Stomach (tissue), 8 donors: ENCODE measurements at regions not wholly inside any gene's neighbourhood (a gene's known extent, or its start where the extent isn't known, plus 50 kb on each side); places are given as distances from the start of the nearest gene placed in this dataset.

Source experiments
- DNase-seq, 2 donors: peaks; one replicate each; pipeline versions ENCODE4 v3.0.0 to v3.0.0-alpha.2; 2013 to 2019
- H3K27ac ChIP-seq, 5 donors: fragments of 200-600 bp in 4 of 5; sonication (generic) in 4 of 5; one replicate each; pipeline ENCODE4 v1.5.1; 2013 to 2019; ENCODE audit warnings: mild to moderate bottlenecking in 1 of 5, moderate library complexity in 1 of 5
- H3K27me3 ChIP-seq, 3 donors: fragments of 200-600 bp; sonication (generic); one replicate each; pipeline ENCODE4 v1.5.1; 2017 to 2019; ENCODE audit warnings: mixed run types in 1 of 3
- H3K36me3 ChIP-seq, 4 donors: fragments of 200-600 bp; sonication (generic); 1 replicate in 3 of 4; 2 replicates in 1 of 4; pipeline ENCODE4 v1.5.1; 2016 to 2019
- H3K4me1 ChIP-seq, 4 donors: fragments of 200-600 bp; sonication (generic); one replicate each; pipeline ENCODE4 v1.5.1; 2016 to 2019
- H3K4me3 ChIP-seq, 4 donors: fragments of 200-600 bp; sonication (generic) in 3 of 4; one replicate each; pipeline ENCODE4 v1.5.1; 2016 to 2019; ENCODE audit warnings: mild to moderate bottlenecking in 1 of 4
- H3K9me3 ChIP-seq, 4 donors: fragments of 200-600 bp; sonication (generic); one replicate each; pipeline ENCODE4 v1.5.1; 2016 to 2019
- EP300 ChIP-seq: sonication (generic); formaldehyde crosslinking; IDR thresholded peaks from one replicate; pipeline ENCODE4 v1.6.1; 2017; ENCODE audit warnings: antibody characterized with exemption
- POLR2A ChIP-seq, 4 donors: fragments of 450-650 bp; IDR thresholded peaks; one replicate each; pipeline ENCODE4 v1.6.1; 2016; ENCODE audit warnings: antibody characterized with exemption in 4 of 4, control low read depth in 2 of 4, mild to moderate bottlenecking in 1 of 4, moderate library complexity in 1 of 4
- POLR2AphosphoS5 ChIP-seq, 3 donors: sonication (generic); formaldehyde crosslinking; IDR thresholded peaks; one replicate each; pipeline ENCODE4 v1.6.1; 2016; ENCODE audit warnings: antibody characterized with exemption in 3 of 3
- WGBS, 5 donors: extraction: QIAGEN DNeasy Blood & Tissue Kit in 3 of 5; methylation state at CpG; one replicate each; pipeline versions ENCODE4 v1.1.5 to v1.1.7; 2013 to 2018; 5-methylcytosine and 5-hydroxymethylcytosine counted together
- intact Hi-C: fragments of 100-400 bp; cut with DNase I; formaldehyde crosslinking; loops from one replicate; pipeline ENCODE4 v1.15.1; 2023; ENCODE audit warnings: low total_unique reads
- TF ChIP-seq, protein P1 (sequence below), 7 experiments: fragments of 450-650 bp in 4 of 7; fragments of 200-600 bp in 3 of 7; sonication (generic) in 3 of 7; IDR thresholded peaks; one replicate each; pipeline ENCODE4 v1.5.1; 2016 to 2019; ENCODE audit warnings: antibody characterized with exemption in 7 of 7, control low read depth in 2 of 7, mild to moderate bottlenecking in 1 of 7
- donor health status: healthy with polysubstance abuse.
- donor health status: Bipolar disorder and iron deficiency.
- donor health status: healthy.

GRCh38 chr18:22307528-22307927, 110.2 kb downstream of the CTAGE1 start:
- no peak for DNase-seq
- Histone ChIP-seq H3K4me3 (no peak overlapping the region), H3K4me1 (no peaks in the 10 kb centered on the region), H3K27ac (no peak overlapping the region), H3K36me3 (no peaks in the 10 kb centered on the region), H3K27me3 (peaks cover 0 to 10% (median 0%) of the 10 kb centered on the region in 3 donors), H3K9me3 (no peaks in the 10 kb centered on the region)
- TF ChIP-seq EP300 (no peak), POLR2AphosphoS5 (IDR thresholded peaks at IDR 0.05) (no peak)
- intact Hi-C loops = no loop called here
- WGBS, 5 donors = 41 to 66% (median 60%) methylated on average over 2 of the region's 2 CpGs

DNA sequence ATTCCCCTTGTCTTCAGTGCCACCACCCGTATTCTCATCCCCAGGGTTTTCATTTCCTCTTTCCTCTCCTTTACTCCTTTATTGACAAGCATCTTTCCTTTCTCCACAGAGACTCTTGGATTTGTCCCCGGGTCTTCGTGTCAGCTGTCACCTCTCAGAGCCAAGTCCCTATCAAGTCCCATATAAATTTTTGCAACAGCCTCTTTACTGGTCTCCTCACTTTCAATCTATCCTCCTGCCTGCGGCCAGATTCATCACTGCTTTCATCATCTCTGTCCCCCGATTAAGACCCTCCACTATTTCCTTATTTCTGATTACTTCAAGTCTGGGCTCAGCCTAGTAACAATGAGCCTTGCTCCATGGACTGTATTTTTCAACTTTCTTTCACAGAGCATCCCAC, 113.8 kb downstream of the CTAGE1 start:
- H3K27ac ChIP-seq = no peak overlapping the region
- TF ChIP-seq, protein P1, sequence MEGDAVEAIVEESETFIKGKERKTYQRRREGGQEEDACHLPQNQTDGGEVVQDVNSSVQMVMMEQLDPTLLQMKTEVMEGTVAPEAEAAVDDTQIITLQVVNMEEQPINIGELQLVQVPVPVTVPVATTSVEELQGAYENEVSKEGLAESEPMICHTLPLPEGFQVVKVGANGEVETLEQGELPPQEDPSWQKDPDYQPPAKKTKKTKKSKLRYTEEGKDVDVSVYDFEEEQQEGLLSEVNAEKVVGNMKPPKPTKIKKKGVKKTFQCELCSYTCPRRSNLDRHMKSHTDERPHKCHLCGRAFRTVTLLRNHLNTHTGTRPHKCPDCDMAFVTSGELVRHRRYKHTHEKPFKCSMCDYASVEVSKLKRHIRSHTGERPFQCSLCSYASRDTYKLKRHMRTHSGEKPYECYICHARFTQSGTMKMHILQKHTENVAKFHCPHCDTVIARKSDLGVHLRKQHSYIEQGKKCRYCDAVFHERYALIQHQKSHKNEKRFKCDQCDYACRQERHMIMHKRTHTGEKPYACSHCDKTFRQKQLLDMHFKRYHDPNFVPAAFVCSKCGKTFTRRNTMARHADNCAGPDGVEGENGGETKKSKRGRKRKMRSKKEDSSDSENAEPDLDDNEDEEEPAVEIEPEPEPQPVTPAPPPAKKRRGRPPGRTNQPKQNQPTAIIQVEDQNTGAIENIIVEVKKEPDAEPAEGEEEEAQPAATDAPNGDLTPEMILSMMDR (IDR thresholded peaks at IDR 0.05) = no peak
- no peak for TF ChIP-seq POLR2AphosphoS5 (IDR thresholded peaks at IDR 0.05)
- TF ChIP-seq POLR2A (IDR thresholded peaks at IDR 0.05) = no peak
- no peak for TF ChIP-seq EP300
- H3K36me3 ChIP-seq = no peaks in the 10 kb centered on the region
- no peak overlapping the region for H3K4me3 ChIP-seq
- intact Hi-C loops = no loop called here
- H3K9me3 ChIP-seq = no peaks in the 10 kb centered on the region
- WGBS, 5 donors = 86 to 96% (median 90%) methylated on average over 5 of the region's 5 CpGs
- H3K27me3 ChIP-seq = peaks cover 0 to 5% (median 0%) of the 10 kb centered on the region in 3 donors
- peaks cover 0 to 12% (median 5%) of the 10 kb centered on the region in 4 donors for H3K4me1 ChIP-seq
- DNase-seq = no peak

GRCh38 chr18:22302144-22302543, 115.6 kb downstream of the CTAGE1 start:
- WGBS, 5 donors = 50 to 56% (median 53%) methylated on average over 6 of the region's 6 CpGs
- peaks cover 0 to 5% (median 0%) of the 10 kb centered on the region in 3 donors for H3K27me3 ChIP-seq
- no peaks in the 10 kb centered on the region for H3K9me3 ChIP-seq
- intact Hi-C loops = no loop called here
- no peak for TF ChIP-seq POLR2A (IDR thresholded peaks at IDR 0.05)
- TF ChIP-seq, protein P1 (IDR thresholded peaks at IDR 0.05) = no peak
- TF ChIP-seq EP300 = no peak
- TF ChIP-seq POLR2AphosphoS5 (IDR thresholded peaks at IDR 0.05) = no peak
- no peak for DNase-seq
- H3K4me1 ChIP-seq = peaks cover 0 to 12% (median 5%) of the 10 kb centered on the region in 4 donors
- no peak overlapping the region for H3K27ac ChIP-seq
- H3K36me3 ChIP-seq = no peaks in the 10 kb centered on the region
- H3K4me3 ChIP-seq = no peak overlapping the region

GRCh38 chr18:22300665-22301636, 116.8 kb downstream of the CTAGE1 start:
- Histone ChIP-seq H3K27me3 (peaks cover 0 to 5% (median 0%) of the 10 kb centered on the region in 3 donors), H3K4me1 (peaks cover 0 to 12% (median 5%) of the 10 kb centered on the region in 4 donors), H3K9me3 (no peaks in the 10 kb centered on the region), H3K27ac (no peak overlapping the region), H3K4me3 (no peak overlapping the region), H3K36me3 (no peaks in the 10 kb centered on the region)
- DNase-seq = peak in 1 of 2 donors; percentile 34
- WGBS, 5 donors = 28 to 41% (median 35%) methylated on average over 10 of the region's 10 CpGs
- no peak for TF ChIP-seq POLR2AphosphoS5 (IDR thresholded peaks at IDR 0.05)
- TF ChIP-seq, protein P1 (IDR thresholded peaks at IDR 0.05) = no peak
- intact Hi-C loops = no loop called here

DNA sequence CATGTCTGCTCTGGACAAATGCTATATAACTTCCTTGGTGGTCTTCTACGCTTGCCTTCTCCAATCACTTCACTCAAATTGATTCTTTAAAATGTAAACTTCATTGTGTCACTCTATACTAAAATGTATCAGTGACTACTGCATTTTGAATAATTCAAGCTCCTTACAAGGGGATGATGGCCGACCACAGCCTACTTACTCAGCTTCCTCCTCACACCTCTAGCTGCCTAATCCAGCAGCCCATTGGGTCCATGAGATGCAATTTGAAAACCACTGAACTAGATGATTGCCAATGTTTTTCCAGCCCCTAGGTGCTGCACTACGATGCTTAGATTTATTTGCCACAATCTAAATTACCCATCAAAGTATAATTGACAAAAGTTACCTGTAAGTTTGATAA, 120.7 kb downstream of the CTAGE1 start:
- TF ChIP-seq POLR2A (IDR thresholded peaks at IDR 0.05) = no peak
- TF ChIP-seq, protein P1 (IDR thresholded peaks at IDR 0.05) = no peak
- no peak for TF ChIP-seq EP300
- TF ChIP-seq POLR2AphosphoS5 (IDR thresholded peaks at IDR 0.05) = no peak
- Histone ChIP-seq H3K4me1 (peaks cover 0 to 10% (median 5%) of the 10 kb centered on the region in 4 donors), H3K27me3 (no peaks in the 10 kb centered on the region), H3K4me3 (no peak overlapping the region), H3K27ac (no peak overlapping the region), H3K36me3 (no peaks in the 10 kb centered on the region), H3K9me3 (no peaks in the 10 kb centered on the region)
- intact Hi-C loops = no loop called here
- DNase-seq = no peak
- 84 to 97% (median 90%) methylated on average over 3 of the region's 3 CpGs for WGBS, 5 donors
